HG03135 (cell line): ENCODE measurements at regions not wholly inside any gene's neighbourhood (a gene's known extent, or its start where the extent isn't known, plus 50 kb on each side); places are given as distances from the start of the nearest gene placed in this dataset.
"Not testable (repeated sequence)": the region's sequence is repeated elsewhere in the genome, so short reads cannot be mapped to it uniquely, and the experiment has no call there.

ENCODE experiments used
- ATAC-seq: cut with Tn5 transposase; IDR thresholded peaks from one replicate; pipeline ENCODE4 v1.9.1; 2021; ENCODE audit warnings: mild to moderate bottlenecking, moderate library complexity; ENCODE audit not compliant: unreplicated experiment

DNA sequence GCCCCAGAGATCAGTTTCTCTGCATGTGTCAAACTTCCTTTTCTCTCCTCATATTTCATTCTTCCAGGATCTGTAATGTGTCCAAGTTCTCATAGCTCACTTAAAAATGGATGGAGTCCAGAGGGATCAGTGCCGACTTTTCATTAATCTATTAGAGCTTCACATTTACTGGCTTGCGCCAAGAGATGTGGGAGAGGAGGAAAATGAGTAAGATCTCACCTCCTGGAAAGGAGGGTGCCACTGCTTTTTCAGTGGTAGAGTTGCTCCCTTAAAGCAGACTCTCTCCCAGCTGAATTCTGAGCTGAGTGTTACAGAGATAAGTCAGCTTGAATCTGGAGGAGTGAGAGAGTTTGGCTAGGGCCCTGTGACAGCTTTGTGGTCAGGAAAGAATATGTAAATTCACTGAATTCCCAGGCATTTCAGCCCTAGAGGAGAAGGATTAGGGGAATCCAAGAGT is 175.9 kb downstream of the SOX4 start:
- ATAC-seq = no peak

DNA sequence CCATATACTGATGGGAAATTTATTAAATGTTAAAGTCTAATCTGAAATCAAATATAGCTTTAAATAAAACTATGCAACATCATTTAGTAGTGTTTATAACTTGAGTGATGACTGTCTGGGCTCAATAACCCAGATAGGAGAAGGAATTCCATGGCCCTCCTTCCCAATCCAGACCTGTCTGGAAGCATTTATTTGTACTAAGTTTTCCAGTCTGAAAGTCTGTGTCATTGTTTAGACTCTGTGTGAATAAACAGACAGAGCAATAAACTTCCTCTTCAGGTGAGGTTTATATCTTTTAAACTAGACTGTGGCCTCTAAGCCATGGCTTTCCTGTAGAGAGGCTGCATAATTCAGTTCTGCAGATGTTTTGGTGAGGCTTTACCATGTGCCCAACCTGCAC is 176.4 kb downstream of the SOX4 start:
- no peak for ATAC-seq

DNA sequence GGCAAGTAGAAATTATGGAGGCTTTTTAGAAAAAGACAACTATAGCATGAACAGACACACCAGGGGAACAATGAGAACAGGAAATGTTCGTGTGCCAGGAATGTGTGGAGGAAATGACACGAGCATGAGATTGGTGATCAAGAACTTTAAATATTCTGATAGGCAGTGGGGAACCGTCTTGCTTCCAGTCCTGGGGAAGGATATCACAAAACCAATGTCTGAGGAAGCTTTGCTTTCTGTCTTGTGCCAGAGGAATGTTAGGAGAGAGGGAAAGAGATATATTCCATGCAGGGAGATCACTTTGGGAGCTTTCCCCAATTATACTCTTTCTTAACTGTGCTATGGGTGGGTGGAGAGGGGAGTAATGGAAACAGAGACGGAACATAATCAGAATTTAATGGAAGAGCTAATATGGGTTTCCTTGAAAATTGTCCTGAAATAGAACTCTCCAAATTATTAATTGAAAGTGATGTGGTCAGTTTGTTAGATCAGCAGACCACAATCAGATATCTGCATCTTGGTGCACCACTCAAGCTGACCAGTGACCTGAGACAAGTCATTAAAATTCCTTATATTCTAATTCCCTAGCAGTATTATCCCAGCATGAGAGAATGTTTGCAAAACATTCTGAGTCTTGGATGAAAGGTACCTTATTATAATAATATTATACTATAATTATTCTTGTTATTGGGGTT is 178.2 kb downstream of the SOX4 start:
- no peak for ATAC-seq

DNA sequence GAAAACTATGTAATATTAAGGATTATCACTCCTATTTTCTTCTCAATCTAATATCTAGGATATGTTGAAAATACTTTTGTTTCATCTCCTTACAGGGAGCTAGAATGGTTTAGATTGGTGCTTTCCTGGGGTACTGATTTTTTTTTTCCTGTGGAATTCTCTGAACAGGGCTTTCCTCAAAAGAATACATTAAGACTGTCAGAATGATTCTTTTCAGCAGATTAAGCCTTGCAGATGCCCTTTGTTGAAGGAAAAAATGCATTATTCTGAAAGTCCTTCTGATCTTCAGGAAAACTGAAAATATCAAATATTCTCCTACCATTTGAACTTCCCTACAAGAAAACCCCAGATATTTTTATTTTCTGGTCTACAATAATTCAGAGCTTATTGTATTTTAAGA is 178.9 kb downstream of the SOX4 start:
- ATAC-seq = no peak

DNA sequence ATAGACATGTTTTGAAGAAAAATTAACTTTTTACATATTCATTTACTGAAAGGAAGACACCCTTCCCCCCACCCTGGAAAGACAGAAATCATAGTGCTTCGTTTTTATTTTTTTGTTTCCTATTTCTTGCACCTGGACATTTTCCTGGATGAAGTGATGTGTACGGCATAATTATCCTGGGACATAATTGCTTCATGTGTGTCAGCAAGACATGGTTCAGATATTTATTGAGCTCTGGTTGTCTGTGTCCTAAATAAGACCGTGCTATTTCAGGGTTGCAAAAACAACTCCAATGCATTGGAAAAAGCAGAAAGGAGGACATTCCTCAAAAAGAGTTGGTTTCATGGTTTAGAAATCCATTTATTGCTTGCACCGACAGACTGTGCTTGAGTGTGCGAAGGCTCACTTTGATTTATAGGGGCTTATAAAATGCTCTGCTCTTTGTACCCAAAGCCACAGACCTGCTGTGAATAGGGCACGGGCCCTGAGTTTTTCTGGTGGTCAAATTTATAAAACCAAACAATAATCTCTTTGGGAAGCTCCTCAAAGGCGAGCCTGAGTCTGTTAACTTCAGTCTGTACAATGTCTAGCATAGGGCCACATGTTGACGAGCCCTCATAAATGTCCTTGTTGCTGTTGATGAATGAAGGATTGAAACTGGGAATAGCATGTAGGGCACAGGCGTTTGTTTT is 179.5 kb downstream of the SOX4 start:
- no peak for ATAC-seq

DNA sequence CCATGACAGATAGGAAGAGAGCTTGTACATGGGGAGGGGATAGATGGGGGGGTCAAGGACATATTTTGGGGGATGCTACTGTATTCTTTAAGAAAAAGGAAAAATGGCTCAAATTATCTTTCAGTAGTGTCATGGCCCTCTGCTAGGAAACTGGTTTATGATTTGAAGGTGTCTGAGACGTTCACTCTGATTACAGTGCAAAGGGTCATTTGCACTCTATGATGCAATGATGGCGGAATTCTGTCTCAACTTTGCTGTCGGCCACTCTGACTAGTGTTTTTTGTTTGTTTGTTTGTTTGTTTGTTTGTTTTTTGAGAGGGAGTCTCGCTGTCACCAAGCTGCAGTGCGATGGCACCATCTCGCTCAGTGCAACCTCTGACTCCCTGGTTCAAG is 180.0 kb downstream of the SOX4 start:
- ATAC-seq = no peak

DNA sequence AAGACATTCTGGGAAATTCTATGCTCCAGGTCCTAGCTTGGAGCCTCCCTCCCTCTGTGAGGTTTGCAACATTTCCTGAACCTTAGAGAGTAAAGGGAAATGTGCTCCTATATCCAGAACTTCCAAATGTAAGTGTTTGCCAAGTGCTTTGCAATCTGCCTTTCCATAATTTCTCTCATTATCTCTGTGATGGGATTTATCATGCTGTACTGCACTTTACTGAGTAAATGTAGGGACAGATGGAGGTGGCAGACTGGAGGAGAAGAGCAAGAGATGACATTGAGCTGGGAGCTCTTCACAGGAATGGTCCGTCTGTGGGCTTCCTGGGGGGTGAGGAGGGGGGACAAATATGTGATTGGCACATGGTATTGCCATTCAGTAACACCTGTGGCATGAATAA is 184.3 kb downstream of the SOX4 start:
- ATAC-seq = no peak

DNA sequence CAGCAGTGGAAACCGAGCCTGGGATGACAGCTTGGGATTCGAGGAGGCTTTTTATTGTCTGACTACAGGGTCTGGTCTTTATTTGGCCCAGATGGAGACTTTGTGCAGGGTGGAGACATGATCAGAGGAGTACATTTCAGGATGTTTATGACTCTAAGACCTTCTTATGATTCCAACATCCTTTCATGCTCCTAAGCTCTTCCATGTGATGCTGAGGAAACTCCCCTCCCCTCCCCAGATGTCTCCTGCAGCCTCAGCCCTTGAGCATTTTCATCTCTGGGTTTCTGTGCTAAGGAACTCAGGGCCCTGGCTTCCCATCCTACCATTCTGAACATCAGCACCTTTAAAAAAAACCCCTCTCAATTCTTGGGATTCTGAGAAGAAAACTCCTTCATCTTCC is 186.6 kb downstream of the SOX4 start:
- ATAC-seq = no peak

DNA sequence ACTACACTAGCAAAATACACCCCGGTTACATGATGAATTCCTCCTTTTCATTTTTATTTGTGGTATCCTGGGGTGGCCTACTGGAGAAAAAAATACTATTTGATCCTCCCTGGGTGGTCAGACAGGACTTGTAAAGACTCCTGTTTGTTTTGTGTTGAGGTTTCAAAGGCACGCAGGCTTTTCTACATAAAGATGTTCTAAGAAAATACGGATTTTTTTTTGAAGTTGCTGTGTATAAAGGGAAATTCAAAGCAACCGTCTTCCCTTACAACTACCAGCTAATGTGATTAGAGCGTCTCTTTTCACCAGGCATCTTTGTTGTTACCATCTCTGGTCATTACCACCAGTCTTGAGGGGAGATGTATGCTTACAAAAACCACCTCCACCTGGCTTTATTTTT is 187.1 kb downstream of the SOX4 start:
- no peak for ATAC-seq

DNA sequence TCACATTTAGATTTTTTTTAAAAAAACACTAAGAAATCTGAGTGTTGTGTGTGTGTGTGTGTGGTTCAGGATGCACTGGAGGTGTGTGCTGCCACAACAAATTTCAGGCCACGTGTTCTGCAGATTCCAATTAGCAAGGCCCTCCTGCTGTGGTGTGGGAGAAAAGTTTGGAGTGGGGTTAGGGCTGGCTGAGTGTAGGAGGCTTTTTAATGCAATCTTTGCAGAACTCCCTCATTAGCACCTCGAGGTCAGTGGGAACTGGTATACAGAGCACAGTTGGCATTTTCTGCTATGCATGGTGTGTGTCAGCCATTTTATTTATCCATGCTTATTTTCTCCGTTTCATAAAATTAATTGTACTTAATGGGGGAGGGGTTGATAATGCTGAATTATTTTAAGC is 187.6 kb downstream of the SOX4 start:
- ATAC-seq = no peak

DNA sequence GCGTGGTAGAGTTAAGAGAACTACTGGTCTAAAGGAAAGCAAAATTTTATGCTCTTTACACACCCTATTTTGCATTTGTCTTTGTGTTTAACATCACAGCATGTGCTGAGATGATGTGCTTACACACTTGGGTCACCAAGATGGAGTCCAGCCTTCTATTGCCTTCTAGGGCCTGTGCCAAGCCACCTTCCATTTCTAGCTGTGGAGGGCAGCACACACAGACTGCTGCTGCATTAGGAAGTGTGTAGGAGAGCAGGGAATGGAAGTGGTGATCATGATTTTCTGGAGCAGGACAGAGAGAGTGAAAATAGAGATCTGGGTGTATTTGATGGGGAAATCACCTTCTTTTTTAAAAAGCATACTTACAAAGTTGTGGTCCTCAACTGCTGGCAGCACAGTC is 191.6 kb downstream of the SOX4 start:
- ATAC-seq = no peak

DNA sequence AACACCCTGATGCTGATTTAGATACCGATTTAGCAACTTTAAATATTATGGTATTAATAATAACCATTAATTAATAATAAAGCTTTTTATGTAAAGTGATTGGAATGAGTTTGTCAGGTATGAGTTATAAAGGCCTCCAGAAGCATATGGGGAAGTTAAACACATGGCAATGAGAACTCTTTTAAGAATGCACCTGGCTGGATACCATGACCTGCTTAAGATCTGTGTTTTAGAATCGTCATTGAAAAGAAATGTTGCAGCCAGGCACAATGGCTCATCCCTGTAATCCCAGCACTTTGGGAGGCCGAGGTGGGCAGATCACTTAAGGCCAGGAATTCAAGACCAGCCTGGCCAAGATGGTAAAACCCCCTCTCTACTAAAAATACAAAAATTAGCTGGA is 197.5 kb downstream of the SOX4 start:
- ATAC-seq = no peak

DNA sequence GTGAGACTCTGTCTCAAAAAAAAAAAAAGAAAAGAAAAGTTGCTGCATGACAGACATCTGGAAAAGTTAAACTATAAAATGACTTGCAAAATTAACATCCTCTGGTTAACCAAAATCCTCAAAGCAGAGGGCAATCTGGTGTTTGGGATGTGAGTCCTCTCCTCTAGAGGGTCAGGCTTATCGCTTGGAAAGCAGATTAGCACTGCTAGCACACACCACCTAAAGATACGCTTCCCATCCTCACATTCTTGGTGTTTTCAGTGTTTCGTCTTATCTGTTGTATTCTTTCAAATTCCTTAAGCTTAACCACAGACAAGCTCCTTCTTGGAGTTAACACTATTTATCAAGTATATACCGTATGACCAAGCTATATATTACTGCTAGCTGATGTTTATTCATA is 198.0 kb downstream of the SOX4 start:
- no peak for ATAC-seq

DNA sequence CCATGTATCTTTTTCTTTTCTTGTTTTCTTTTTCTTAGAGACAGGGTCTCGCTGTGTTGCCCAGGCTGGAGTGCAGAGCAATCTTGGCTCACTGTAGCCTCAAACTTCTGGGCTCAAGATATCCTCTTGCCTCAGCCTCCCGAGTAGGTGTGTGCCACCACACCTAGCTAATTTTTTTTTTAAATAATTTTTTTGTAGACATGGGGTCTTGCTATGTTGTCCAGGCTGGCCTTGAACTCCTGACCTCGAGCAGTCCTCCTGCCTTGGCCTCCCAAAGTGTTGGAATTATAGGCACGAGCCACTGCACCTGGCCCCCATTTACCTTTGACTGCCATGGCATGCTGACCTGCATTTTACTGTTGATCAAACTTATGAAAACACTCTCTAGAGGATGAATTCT is 198.6 kb downstream of the SOX4 start:
- no peak for ATAC-seq

DNA sequence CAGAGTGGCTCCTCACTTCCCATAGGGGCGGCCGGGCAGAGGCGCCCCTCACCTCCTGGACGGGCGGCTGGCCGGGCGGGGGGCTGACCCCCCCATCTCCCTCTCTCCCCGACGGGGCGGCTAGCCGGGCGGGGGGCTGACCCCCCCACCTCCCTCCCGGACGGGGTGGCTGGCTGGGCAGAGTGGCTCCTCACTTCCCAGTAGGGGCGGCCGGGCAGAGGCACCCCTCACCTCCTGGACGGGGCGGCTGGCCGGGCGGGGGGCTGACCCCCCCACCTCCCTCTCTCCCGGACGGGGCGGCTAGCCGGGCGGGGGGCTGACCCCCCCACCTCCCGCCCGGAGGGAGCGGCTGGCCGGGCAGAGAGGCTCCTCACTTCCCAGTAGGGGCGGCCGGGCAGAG is 203.4 kb downstream of the SOX4 start:
- not testable (repeated sequence) for ATAC-seq

DNA sequence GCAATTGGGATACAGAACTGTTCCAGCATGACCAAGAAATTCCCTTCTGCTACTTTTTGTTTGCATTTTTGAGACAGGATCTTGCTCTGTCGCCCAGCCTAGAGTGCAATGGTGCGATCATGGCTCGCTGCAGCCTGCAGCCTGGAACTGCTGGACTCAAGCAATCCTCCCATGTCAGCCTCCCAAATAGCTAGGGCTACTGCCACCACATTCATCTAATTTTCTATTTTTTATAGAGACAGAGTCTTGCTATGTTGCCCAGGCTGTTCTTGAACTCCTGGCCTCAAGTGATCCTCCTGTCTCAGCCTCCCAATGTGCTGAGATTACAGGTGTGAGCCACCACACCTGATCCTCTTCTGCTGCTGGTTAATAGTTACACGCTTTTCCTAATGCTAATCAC is 204.9 kb downstream of the SOX4 start:
- no peak for ATAC-seq

DNA sequence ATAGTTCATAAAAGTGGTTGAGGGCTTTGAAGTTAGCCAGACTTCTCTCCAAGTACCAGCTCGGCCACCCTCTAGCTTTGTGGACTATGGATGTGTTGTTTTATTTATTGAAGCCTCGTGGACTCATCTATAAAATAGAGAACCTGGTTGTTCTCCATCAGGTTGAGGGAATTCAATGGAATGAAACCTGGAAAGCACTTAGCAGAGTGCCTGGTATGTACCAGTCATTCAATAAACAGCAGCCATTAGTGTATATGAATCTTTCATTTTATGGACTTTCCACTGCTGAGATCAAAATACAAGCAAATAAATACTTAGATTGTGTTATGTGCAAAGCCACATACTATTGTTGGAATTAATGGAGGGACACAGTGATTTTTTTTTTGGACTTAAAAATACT is 206.8 kb downstream of the SOX4 start:
- no peak for ATAC-seq

DNA sequence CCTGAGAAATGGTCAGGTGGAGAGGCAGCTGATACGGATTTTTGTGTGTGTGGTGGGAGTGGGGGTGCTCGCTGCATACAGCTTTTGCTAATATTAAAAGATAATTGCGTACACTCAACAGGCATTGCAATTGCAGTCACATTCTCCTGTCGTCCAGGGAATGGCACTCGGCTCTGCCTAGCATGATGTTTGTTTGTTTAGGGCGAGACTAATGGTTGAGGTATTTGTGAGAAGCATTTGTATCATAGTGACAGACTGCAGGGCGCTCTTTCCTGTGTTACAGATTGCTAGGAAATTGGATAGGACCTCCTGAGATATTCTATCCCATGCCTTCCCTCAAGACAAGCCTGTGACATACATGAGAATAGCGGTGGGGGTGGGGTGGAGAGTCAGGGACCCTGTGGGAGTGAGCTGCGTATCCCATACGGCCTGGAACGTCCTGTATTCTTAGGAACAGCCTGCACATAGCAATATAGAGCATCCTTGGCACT is 207.4 kb downstream of the SOX4 start:
- ATAC-seq = no peak

DNA sequence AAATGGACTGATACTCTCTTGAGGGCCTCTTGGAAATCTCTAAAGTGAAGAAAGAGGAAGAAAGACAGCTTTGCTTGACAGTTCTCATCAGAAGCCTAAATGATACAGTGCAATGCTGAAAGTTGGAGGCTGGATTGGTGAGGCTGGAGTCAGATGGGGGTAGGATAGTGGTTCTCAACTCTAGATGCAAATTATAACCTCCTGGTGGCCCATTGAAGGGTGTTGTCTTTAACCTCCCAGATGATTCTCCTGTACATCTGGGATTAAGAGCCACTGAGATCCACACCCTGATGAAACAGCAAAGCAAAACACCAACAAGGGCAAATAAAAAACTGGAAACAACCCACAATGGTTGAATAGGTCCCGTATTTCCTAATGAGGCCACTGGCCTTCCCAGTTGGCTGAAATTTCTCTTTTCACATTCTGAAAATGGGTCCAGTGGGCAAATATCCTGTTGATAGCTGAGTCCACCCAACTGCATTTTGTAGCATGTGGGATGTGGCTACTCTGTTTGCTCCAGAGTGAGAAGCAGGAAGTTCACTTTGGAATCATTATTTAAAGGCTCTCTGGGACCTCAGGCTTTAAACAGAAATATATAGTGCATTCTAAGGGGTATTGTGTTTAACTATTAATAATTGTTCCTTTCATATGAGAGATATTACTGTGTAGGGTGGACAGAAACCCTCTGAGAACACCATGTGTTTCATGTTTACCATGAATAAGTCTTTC is 208.1 kb downstream of the SOX4 start:
- no peak for ATAC-seq

DNA sequence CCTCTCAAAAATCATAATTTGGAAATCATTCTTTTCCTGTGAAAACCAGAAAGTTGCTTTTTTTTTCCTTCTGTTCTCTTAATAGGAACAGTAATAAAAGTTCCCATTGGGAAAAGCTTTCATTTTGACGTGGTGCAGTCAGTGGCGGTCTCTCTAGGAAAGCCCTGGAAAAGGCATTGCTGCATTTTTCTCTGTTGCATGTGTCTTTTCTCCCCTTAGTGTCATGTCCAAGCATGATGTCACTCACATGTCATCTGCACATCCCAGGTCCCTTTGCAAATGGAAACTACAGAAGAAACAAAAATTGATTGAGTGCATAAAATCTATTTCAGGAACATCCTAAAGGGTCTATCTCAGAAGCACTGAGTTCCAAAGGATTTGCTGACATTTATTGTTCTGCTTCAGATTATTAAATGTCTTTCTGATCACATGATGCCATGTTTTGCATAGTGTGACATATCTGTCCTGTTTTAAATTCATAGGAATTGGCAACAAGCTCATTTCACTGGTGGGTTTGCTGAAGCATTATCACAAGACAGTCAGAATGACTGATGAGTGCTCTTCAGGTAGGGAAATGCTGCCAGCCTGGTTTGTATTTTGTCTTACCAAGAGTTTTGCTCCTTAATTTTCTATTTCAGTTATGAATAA is 208.7 kb downstream of the SOX4 start:
- ATAC-seq = no peak

DNA sequence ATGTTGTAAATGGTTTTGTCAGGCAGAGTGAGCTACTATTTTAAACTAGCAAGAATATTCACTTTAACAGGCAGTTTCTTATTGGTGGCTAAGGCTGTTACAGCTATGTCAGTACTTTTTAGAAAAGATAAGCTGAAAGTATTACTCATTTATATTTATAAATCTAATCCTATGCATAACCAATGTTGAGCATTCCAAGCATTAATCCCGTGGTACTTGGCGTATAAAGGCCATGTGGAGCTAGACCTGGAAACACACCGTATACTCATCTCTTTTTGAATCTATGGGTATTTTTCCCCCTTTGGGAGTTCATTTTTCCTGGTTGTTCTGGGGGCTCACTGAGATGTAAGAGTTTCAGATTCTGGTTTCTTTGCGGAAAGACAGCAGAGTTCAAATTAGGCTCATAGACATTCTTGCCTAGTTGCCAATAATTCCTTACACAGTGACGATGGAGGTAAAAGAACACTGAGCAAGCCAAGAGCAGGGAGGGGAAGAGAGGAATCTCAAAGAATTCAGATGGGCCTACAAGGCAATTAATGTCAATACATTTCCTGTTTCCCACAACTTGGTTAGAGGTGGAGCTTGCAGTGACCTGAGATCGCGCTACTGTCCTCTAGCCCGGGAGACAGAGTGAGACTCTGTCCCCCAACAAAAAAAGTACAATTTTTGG is 211.5 kb downstream of the SOX4 start:
- ATAC-seq = no peak
